HL-60 (cell line): ENCODE measurements at regions not wholly inside any gene's neighbourhood (a gene's known extent, or its start where the extent isn't known, plus 50 kb on each side); places are given as distances from the start of the nearest gene placed in this dataset.

ENCODE experiments used
- POLR2AphosphoS5 ChIP-seq: IDR thresholded peaks from 2 replicates; pipeline ENCODE4 v1.6.1; 2012; ENCODE audit warnings: low read depth
- SPI1 ChIP-seq: IDR thresholded peaks from 2 replicates; pipeline ENCODE4 v1.6.1; 2012; ENCODE audit warnings: low read depth, mild to moderate bottlenecking, borderline replicate concordance
- TF ChIP-seq, protein P1 (sequence below): IDR thresholded peaks from one replicate; pipeline ENCODE4 v1.5.1; 2011; ENCODE audit warnings: low read length, control low read depth, inconsistent platforms; ENCODE audit not compliant: insufficient read depth

DNA sequence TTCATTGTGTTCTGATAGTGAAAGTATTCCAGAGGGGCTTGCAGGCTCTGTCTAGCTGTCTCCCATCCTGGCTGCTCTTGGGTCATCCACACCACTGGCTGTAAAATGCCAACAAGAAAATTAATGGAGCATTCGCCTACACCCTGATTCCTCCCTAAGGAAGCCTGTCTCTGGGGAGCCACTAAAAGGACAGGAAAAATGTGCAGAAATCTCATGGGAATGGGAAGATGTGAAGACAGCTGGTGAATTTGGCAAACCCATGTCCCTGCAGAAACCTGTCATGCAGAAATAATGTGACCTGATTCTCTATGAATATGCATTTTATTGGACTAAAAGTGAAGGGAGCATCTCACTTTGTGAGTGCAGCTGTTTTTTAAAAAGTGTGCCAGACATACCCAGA, 265.6 kb downstream of the TUSC1 start:
- TF ChIP-seq SPI1 (no peak), POLR2AphosphoS5 (no peak)
- TF ChIP-seq, protein P1, sequence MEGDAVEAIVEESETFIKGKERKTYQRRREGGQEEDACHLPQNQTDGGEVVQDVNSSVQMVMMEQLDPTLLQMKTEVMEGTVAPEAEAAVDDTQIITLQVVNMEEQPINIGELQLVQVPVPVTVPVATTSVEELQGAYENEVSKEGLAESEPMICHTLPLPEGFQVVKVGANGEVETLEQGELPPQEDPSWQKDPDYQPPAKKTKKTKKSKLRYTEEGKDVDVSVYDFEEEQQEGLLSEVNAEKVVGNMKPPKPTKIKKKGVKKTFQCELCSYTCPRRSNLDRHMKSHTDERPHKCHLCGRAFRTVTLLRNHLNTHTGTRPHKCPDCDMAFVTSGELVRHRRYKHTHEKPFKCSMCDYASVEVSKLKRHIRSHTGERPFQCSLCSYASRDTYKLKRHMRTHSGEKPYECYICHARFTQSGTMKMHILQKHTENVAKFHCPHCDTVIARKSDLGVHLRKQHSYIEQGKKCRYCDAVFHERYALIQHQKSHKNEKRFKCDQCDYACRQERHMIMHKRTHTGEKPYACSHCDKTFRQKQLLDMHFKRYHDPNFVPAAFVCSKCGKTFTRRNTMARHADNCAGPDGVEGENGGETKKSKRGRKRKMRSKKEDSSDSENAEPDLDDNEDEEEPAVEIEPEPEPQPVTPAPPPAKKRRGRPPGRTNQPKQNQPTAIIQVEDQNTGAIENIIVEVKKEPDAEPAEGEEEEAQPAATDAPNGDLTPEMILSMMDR = no peak
